ENCODE measurements at regions not wholly inside any gene's neighbourhood (a gene's known extent, or its start where the extent isn't known, plus 50 kb on each side); places are given as distances from the start of the nearest gene placed in this dataset.

GRCh38 chr5:24268482-24269056 is 376.2 kb downstream of the CDH10 start:
- TF ChIP-seq POLR2A (IDR thresholded peaks at IDR 0.05; ENCODE audit: low read depth, low read length) = no peak
- TF ChIP-seq CTCF (conservative IDR thresholded peaks at IDR 0.05; ENCODE audit: low read depth, low read length) = no peak

Measured in IMR-90 (cell line).